GF-D8 (cell line): ENCODE measurements at regions not wholly inside any gene's neighbourhood (a gene's known extent, or its start where the extent isn't known, plus 50 kb on each side); places are given as distances from the start of the nearest gene placed in this dataset.

Experiments
- DNase-seq: peaks from one replicate; lab custom pipeline; 2025; lab: John Stamatoyannopoulos, UW

DNA sequence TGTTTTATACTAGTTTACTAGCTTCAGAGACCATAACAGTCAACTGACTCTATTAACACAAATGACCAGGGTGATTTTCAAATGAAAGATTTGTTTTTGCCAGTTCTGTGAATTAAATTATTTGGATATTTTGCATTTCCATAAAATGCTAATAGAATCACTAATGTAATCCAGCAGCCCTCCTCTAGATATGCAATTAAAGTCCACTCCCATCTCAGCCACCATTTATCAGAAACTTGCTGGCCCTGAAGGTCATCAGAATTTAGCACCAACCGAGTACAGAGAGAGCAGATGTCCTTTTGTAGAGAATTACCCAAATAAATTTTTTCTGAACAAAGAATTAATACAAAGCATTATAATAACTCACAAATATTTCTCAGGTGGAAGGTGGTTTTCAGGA, 531.1 kb upstream of the SLIT2 start:
- DNase-seq = no peak

DNA sequence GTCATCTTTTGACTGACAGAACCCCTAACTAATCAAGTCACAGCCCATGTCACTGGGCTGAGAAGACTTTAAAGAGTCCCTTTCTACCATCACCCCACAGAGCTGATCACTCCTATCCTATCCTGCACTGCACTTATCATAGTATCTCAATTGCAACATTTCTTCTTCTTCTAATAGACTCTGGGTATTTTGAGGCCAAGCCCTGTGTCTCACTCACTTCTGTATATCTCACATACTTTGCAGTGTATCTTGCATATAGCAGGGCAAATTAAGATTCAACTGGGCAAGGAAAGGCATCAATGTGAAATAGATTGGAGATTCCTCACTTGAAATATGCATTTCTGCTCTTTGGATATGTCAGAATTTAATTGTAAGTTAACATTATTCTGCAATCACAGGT, 531.5 kb upstream of the SLIT2 start:
- no peak for DNase-seq

DNA sequence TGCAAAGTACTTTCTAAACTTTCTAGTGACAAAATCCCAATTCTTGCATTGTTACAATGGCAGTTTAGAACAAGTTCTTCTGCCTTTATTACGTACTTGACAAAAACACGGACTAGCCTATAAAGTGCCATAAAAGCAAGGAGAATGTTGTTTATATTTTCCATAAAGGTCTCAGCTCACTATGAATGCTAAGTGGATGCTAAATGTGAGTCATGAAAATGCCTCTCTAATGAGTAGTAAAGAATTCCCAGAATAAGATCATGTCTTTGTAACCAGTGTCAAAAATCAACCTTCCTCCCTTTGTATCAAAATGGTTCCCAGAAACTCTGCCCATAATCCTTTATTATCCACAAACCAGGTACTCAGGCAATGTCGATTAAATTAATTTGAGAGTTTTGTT, 539.8 kb upstream of the SLIT2 start:
- no peak for DNase-seq

DNA sequence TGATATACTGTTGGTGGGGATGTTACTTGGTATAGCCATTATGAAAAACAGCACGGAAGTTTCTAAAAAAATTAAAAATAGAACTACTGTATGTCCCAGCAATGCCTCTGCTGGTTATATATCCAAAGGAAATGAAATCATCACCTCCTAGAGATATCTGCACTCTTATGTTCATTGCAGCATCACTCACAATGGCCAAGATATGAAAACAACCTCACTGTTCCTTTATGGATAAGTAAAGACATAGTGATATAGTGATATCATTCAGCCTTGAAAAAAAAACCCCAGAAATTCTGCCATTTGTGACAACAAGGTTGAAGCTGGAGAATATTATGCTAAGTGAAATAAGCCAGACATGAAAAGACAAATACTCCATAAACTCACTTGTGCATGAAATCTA, 543.8 kb upstream of the SLIT2 start:
- no peak for DNase-seq

DNA sequence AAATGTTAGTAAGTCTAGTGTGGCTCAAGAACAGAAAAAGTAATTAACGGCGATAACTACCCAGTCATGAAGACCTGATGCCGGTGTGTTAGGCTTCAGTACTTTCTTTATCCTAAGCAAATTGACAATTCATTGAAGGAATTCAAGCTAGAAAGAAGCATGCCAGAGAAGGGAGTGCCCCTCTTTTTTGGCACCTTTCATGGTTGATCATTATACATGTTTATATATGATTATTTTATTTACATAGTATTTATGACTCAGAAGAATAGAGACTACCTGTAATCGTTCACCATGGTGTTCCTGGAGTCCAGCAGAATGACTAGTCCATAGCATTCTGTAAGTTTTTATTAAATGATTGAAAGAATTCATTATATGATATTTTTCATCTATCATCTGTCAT, 548.3 kb upstream of the SLIT2 start:
- DNase-seq = no peak

DNA sequence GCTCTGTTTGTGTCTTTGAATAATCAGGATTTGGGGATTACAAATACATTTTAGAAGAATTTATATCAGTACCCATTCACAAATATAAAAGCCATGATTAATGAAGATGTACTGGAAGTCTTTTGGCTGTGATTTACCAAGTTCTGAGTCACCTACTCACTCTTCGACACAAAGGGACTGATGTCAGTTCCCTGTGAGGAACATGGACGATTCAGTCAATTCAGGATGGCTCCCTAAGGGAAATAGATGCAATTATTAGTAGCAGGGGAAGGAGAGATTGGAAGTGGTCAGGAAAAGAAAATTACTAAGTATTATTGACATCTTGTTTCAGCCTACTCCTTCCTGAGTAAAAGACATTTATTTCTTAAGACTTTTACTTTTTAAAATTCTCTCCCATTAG, 550.7 kb upstream of the SLIT2 start:
- no peak for DNase-seq

DNA sequence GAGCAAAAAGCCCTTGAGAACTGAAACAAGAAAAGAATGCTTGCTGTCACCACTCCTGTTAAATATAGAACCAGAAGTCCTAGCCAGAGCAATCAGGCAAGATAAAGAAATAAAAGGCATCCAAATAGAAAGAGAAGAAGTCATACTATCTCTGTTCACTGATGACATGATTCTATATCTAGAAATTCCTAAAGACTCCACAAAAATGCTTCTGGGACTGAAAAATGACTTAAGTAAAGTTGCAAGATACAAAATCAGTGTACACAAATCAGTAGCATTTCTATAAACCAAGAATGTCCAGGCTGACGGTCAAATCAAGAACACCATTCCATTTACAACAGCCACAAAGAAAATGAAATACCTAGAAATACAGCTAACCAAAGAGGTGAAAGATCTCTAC, 552.7 kb upstream of the SLIT2 start:
- DNase-seq = no peak

DNA sequence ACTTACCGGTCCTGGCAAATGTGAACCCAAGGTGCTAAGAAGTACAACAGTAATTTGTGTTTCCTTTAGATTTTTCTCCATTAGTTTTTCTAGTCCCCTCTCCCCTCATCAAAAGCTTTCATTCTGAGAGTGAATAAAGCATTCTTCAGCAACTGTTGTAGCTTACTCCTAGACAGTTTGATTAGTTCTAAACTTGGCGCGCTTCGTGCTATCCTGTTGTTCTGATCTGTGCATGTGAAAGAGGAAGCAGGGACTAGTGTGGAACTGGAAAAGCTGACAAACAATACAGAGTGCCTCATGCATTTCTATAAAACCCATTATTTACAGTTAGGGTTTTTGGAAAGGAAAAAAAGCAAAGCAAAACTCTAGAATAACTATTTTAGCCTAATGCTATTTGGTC, 556.9 kb upstream of the SLIT2 start:
- DNase-seq = no peak

DNA sequence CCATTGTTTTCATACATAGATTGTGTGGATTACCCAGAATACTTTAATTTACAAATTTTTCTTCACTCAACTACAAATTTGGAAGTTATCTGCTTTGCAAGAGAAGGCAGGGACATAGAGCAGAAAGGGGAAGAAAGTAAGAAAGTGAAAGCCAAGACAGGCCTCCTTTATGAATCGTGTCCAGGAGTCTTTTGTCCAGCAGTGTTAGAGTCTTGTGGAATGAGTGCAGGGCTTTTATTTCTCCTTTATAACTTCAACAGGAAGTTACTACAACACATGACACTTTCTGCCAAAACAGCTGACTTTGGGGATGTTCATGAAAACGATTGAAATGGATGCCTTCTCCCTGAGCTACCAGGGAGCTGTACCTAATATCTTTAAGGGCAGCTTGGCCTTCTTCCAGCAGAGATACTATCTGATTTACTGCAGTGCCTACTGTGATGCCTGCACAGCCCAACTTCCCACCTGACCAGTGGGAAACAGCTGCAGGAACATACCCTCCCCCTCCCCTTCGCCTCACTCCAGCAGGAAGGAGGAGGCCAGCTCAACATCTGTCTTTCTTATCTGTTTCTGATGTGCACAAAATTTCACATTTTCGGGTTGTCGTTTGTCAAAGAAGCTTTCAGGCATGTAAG, 557.7 kb upstream of the SLIT2 start:
- no peak for DNase-seq

DNA sequence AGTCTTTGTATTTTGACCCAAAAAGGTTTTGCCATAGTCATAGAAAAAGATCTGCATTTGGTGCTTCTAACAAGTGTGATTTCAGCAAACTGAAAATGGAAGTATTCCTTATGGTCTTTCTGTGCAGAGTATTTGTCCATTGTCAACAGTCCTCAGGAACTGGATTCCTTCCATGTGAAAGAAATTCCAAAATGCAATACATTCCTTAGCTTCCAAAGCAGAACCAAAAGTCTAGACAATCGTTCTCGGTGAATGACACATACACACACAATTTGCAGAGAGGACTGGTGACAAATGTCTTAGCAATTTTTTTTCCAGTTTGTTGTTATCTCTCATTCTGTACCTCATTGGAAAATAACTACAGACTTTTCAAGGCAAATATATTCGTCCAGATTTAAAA, 562.2 kb upstream of the SLIT2 start:
- no peak for DNase-seq

DNA sequence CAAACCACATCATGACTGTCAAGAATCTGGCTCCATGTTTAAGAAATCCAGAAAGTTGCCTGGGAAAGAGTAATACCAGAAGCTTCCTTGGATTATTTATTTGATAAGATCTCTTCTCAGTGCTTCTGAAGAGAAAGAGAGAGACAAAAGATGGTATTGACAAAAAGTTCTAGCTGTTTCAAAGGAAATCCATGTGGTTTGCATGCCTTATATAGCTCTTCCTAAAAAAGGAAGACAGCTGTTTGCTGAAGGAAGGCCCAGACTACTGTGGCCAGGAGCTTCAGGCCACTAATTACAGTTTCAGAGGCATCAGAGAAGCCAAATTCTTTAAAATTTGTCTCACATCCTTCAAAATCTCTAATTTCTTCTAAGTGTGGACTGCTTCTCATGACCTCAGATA, 565.2 kb upstream of the SLIT2 start:
- DNase-seq = no peak

DNA sequence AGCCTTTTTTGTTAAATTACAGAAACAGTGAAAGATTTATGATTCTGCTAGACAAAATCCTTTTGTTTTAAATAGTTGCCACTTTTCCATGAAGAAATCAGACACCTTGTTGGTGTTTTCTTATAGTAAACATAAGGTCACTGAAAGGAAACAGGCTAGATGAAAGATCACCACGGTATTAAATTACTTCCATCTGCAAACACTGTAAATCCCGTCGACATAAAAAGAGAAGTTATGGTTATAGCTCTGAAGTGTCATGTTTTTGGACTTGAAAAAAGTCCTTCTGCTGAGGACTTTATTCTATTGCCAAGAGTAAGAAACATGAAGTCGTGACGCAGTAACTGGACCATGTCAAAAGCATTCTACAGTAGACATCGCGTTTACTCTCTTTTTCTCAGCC, 567.6 kb upstream of the SLIT2 start:
- no peak for DNase-seq

DNA sequence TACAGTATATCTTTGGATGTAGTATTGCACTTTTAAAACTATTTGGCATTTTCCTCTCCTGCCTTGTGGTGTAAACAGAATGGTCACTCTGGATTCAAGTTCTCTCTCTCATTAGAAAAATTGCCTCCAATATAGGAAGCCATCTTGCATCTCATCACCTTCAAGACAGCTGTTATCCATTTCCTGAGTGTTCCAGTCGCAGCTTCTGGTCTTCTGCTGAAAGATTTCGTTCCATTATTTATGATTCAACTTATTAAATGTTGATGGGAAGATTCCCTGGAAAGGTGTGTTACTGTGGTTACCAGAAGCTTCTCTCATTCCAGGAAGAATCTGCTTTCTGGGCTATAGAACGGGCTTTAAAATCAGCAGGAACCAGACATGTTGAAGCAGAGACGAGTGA, 568.3 kb upstream of the SLIT2 start:
- DNase-seq = no peak

DNA sequence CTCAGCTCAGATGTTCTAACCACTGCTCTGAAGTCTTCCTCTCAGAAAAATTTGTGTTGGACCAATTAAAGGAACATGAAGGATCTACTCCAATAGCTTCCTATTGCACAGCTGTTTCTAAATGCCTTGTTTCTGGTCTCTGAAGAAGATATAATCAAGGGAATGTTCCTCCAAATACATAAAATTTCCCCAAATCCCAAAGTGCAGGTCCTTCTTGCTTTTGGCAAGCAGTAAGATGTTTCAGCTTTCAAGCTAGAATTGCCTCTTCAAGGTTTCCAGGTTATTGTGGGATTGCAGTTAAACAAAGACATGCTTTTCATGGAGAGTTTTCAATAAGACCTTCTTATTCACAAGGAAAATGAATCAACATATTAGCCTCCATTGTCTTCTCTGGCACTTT, 574.5 kb upstream of the SLIT2 start:
- no peak for DNase-seq

DNA sequence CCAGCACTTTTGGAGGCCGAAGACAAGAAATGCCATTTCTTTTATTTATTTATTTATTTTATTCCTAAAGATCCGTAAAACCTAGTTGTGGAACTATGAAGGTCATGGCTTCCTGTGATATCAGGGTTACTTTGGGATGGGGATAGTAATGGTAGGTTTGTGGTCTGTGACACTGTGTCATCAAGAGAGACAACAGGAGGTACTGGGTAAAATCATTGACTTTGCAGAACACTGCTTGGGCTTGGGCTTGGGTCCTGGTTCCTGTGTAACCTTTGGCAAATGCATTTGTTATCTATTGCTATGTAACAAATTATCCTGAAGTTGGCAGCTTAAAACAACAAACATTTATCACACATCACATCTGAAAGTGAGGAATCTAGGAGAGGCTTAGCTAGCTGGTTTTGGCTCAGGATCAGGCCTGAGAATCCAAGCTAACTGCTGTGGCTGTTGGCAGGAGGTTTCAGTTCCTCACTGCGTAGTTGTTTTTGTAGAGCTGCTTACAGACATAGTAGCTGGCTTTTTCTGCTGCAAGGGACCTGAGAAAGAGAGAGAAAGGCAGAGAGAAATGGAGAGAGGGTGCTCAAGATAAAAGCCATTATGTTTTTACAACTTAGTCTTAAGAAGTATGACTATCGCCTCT, 576.4 kb upstream of the SLIT2 start:
- no peak for DNase-seq

DNA sequence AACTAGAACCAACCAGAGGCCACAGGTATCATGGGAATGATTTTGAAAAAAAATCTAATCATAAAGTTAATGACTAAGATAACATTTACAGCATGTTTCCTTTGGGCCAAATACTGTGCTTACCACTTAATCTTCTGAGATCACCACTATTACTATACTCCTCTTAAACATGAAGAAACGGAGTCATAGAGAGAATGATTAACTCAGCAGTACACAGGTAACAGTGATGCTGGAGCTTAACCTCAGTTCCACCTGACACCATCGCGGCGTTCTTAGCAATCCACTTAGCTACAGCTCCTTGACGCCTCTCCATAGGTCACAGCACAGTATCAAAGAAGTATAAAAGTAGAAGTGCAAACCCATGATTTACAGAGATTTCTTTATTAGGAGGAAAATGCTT, 592.6 kb upstream of the SLIT2 start:
- no peak for DNase-seq

DNA sequence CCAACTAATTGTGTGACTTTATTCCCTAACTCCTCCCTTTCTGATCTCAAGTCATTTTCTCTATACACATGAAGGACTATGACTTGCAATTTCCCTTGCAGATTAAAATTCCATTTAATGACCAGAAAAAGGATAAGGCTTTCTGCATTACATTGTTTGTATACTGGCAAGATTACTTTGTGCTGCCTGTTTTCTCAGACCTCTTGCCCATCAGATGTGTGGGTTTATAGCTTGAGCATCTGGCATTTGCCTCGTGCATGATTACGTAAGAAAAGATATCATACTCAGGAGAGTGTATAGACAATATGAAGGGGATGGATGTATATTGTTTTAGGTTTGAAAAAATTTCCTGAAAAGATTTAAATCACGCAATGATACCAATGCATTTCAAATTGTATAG, 593.8 kb upstream of the SLIT2 start:
- DNase-seq = no peak

DNA sequence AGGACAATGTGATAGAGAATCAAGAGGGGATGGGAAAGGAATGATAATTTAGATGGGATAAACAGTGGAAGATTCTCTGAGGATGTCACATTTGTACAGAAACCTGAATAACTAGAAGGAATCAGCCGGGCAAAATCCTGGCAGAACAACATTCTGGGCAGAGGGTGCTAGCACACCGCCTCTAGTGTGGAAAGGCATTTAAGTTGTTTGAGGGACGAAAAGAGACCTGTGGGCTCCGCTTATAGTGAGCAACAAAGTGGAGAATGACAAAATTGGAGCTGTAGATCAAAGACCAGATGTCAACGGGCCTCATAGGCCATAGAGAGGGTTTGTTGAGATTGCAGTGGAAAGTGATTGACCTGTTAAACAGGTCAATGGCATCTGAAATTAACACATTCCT, 596.0 kb upstream of the SLIT2 start:
- DNase-seq = no peak

DNA sequence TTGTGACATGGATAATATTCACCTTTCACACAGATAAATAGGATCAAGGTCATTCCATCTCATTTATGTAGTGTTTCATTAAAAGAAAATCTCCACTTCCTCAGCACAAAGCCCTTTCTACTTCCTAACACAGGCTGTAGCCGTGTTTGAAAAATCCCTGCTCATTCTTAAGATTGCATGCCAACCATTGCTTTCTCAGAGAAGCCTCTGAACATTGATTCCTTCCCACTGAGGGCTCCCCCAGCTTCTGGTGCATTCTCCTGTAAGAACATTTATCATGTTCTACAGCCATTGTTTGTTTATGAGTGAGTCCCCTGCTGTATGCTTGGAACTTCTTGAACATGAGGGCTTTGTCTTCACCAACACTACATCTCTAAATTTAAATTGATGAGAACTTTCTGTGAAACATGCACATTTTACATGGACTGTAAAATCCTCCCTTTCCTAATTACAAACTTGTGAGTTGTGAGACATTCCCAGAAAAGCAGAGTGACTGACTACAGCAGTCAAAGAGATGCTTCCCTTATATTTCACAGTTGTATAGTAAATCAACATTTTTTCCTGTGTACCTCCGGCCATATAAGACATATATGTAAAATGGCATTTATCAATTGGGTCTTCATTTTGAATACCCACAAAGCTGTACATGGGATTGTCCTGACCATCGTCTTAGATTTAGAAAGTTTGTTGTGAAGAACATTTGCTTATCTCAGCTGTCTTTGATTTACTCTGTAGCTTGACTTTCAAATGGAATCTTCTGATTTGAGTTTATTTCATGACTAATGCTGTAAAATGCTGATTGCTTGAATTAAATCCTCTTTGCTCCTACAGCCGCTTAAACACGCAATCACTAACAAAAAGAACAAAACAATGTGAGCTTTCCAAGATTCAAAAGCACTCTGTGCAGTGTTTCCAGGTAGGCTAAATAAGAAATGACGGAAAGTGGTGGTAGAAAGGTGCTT, 600.5 kb upstream of the SLIT2 start:
- DNase-seq = no peak

DNA sequence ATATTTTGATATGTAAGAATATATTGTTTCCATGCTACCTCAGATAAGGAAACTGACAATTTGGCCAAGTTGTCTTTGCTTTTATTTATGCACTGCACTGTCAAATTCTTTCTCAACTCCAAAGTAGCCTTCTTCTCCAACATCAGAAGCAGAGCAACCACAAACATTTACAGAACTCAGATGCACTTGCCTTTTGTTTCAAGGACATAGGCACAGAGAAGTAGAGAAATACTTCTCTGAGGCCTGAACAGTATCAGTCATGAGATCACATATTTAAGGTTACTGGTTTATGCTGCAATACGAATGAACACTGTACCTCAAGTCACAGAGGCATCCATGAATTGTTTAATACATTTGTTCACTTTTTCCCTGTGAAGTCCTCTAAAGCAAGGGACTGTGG, 606.1 kb upstream of the SLIT2 start:
- no peak for DNase-seq

DNA sequence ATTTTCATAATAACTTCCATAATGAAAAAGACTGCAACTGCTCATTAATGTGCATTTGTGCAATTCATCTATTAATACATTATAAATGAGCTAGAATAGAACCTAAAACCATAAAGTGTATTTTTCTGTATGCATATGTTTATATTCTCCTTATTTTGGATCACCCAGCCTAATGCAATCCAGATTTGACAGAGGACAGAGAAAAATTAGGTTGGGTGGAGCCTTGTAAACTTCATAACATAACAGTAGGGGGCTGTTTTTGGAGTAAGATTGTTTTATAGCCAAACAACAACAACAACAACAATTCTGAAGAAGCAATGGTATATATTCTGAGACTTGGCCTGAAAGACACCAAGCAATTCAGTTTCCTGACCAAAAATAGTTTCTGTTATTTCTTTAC, 615.3 kb upstream of the SLIT2 start:
- DNase-seq = no peak

DNA sequence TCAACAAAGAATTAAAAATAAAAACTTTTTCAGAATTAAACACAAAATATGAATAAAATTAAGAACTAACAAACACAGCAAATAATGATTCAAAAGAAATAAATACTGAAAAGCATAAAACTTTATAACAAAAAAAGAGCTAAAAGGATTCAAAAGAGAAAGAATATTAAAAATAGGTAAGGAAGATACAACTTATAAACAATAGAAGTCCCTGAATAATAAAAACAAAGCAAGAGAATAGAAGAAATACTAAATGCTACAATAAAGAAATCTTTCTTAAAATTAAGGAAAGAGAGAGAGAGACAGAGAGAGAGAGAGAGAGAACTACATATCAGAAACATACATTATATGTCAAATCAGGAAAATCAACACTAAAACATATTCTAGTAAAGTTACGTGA, 619.9 kb upstream of the SLIT2 start:
- DNase-seq = no peak

DNA sequence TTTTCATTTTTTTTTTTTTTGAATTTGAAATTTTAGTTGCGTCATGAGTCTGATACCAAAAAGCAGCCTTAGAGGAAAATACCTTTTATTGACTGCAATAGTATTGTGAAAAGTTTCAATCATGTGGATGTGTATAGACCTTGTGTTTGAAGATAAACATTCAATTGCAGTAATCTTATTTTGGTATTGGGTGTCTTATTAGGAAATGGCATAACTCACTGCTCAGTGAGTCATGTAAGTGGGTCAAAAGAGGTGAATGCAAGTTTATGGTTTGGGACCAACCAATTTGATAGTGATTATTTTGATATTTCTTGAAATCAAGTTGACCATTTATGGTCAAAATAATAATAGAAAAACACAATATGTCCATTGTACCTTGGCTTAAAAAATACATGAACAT, 627.8 kb upstream of the SLIT2 start:
- DNase-seq = no peak
